WI38 (cell line): ENCODE measurements at regions not wholly inside any gene's neighbourhood (a gene's known extent, or its start where the extent isn't known, plus 50 kb on each side); places are given as distances from the start of the nearest gene placed in this dataset.

ENCODE experiments used
- H3K4me3 ChIP-seq: 2 replicates; pipeline ENCODE4 v1.5.1; 2011; ENCODE audit warnings: low read depth, mild to moderate bottlenecking, control low read depth, low read length
- CTCF ChIP-seq: IDR thresholded peaks from 2 replicates; pipeline ENCODE4 v1.5.1; 2012; ENCODE audit warnings: low read depth, mild to moderate bottlenecking, control low read depth, low read length

- no peak overlapping the region for H3K4me3 ChIP-seq
- TF ChIP-seq CTCF: no peak
Measured at GRCh38 chr3:27993051-27993450, 248.4 kb upstream of the CMC1 start.

GRCh38 chr3:28000608-28001007 is 240.8 kb upstream of the CMC1 start:
- no peak overlapping the region for H3K4me3 ChIP-seq
- no peak for TF ChIP-seq CTCF

GRCh38 chr3:28008235-28008634 is 233.2 kb upstream of the CMC1 start:
- TF ChIP-seq CTCF: no peak
- H3K4me3 ChIP-seq: no peak overlapping the region

GRCh38 chr3:28012830-28013229 is 228.6 kb upstream of the CMC1 start:
- TF ChIP-seq CTCF: no peak
- no peak overlapping the region for H3K4me3 ChIP-seq

- no peak for TF ChIP-seq CTCF
Measured at GRCh38 chr3:28013864-28014473, 227.4 kb upstream of the CMC1 start.

GRCh38 chr3:28018925-28019718 is 222.3 kb upstream of the CMC1 start:
- no peak overlapping the region for H3K4me3 ChIP-seq
- TF ChIP-seq CTCF: no peak

More at GRCh38 chr3:28013864-28014473, 227.4 kb upstream of the CMC1 start:
- no peak overlapping the region for H3K4me3 ChIP-seq

GRCh38 chr3:28019740-28020139 is 221.7 kb upstream of the CMC1 start:
- no peak for TF ChIP-seq CTCF
- no peak overlapping the region for H3K4me3 ChIP-seq
